Urothelium cell line (cell line): ENCODE measurements at regions not wholly inside any gene's neighbourhood (a gene's known extent, or its start where the extent isn't known, plus 50 kb on each side); places are given as distances from the start of the nearest gene placed in this dataset.
A peak's percentile ranks its signal among the peaks of the same experiment; 100 is the strongest.
"Not testable (repeated sequence)": the region's sequence is repeated elsewhere in the genome, so short reads cannot be mapped to it uniquely, and the experiment has no call there.

Source experiments
- DNase-seq: peaks from one replicate; pipeline ENCODE4 v3.0.0; 2011; ENCODE audit warnings: low spot score, mixed read lengths
- FAIRE-seq: peaks from 2 replicates; lab custom pipeline; 2011; peaks lifted over from hg19 to GRCh38; lab: Jason Lieb, UNC

- not testable (repeated sequence) for FAIRE-seq, DNase-seq
Measured at GRCh38 chr15:31723019-31723418, 307.3 kb upstream of the CHRNA7 start.

- not testable (repeated sequence) for DNase-seq, FAIRE-seq
Measured at GRCh38 chr15:31724903-31725302, 305.4 kb upstream of the CHRNA7 start.

GRCh38 chr15:31725619-31726018, 304.7 kb upstream of the CHRNA7 start:
- DNase-seq, FAIRE-seq: not testable (repeated sequence)

DNA sequence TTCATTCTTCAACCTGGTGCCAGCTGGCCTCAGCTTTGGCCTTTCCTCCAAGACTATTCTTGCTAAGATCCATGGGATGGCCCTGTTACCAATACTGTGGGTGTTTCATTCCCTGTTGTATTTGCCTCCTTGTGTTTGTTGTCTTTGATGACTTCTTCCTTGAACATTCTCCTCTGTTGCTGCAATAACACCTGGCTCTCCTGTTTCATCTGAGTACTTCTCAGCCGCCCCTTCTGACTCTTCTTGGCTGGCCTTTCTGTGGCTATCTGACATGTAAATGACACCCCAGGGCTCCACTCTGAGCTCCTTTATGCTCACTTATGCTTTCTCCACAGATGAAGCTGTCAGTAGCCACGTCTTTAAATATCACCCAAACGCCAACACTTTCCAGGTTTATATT, 302.7 kb upstream of the CHRNA7 start:
- DNase-seq (no peak), FAIRE-seq (no peak)

DNA sequence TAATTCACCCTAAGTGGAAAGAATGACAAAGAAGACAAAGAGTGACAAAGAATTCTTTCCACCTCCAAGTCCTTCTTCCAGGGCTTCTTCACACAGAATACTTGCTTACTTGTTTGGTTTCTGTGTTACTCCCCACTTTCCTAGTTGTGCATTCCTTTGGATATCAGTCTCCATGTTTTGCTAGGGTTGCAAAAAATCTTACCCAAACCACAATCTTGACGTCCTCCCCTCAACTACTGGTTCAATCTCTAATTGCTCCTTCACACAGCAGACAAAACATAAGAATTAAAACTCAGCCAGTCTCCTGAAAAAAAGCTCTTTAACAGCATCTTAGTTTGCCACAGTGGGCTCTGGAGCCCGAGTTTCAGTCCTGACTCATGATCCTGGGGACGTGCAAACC, 297.6 kb upstream of the CHRNA7 start:
- FAIRE-seq (no peak), DNase-seq (no peak)

- DNase-seq: no peak
- no peak for FAIRE-seq
Measured at GRCh38 chr15:31733424-31733823, 296.9 kb upstream of the CHRNA7 start.

- FAIRE-seq: no peak
- DNase-seq: peak; percentile 13
Measured at GRCh38 chr15:31740203-31740602, 290.1 kb upstream of the CHRNA7 start.

DNA sequence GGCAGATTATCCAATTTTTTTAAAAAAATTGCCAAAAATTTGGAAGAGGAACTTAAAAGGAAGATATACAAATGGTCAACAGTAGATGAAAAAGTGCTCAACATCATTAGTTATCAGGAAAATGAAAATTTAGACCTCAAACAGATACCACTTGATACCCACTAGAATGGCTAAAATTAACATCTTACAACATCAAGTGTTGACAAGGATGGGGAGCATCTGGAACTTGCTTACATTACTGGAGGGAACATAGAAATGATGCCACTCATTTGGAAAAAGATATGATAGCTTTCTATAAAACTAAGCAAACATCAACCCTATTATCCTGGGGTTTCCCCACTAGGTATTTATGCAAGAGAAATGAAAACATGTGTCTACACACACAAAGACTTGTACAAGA, 284.5 kb upstream of the CHRNA7 start:
- DNase-seq (no peak), FAIRE-seq (no peak)

DNA sequence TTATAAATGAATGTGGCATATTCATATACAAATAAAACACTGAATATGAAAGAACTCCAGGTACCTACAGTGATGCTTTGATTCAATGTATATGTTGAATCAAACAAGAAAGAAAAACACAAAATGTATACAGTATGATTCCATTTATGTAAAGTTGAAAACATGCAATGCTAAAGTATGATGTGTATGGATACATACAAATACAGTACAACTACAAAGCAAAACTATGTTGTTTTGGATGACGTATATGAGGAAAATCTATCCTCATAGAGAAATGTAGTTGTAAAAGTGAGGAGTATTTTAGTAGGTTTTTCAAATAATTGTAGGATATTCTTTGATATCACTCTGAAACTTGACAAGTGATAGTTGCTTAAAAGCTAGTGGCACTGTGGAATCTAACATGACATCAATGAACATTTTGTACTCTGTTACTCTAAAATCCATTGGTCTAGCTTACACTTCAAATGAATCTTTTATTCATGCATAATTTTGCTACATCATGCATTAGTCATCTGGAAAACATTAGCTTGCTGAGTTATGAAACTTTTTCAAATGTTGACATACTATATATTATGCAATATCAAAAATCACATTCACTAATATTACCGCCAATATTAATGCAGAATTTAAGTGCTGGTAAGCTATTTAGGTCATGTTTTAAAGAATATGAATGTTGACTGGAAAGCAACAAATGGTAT, 278.1 kb upstream of the CHRNA7 start:
- no peak for FAIRE-seq
- DNase-seq: no peak

- no peak for FAIRE-seq
Measured at GRCh38 chr15:31752905-31753304, 277.4 kb upstream of the CHRNA7 start.

GRCh38 chr15:31758126-31758525, 272.2 kb upstream of the CHRNA7 start:
- DNase-seq (peak; percentile 67), FAIRE-seq (no peak)

More at GRCh38 chr15:31752905-31753304, 277.4 kb upstream of the CHRNA7 start:
- DNase-seq: no peak

GRCh38 chr15:31768055-31768454, 262.3 kb upstream of the CHRNA7 start:
- FAIRE-seq: no peak
- DNase-seq: no peak

- FAIRE-seq (no peak), DNase-seq (no peak)
Measured at GRCh38 chr15:31774045-31774444, 256.3 kb upstream of the CHRNA7 start.

DNA sequence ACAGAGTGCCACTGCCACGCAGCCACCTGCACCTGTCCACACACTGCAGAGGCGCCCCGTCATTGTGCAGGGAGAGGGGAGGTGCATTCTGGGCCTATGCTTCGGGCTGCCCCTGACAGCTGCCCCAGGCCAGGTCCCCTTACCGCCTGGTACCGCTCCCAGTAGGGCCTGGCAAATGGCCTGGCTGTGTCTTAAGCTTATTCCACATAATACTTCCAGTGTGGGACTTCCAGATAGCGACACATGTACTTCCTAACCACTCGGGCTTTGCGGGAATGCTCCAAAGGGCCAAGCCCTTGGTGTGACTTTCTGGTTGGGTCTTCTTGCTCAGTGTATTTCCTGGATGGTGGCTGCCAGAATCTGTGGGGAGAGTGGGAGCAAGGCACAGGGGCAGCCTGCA, 254.3 kb upstream of the CHRNA7 start:
- FAIRE-seq (no peak), DNase-seq (no peak)

- no peak for DNase-seq
- FAIRE-seq: no peak
Measured at GRCh38 chr15:31781261-31781660, 249.1 kb upstream of the CHRNA7 start.

- FAIRE-seq (no peak), DNase-seq (no peak)
Measured at GRCh38 chr15:31782016-31782783, 248.1 kb upstream of the CHRNA7 start.

- FAIRE-seq: no peak
Measured at GRCh38 chr15:31782951-31783350, 247.4 kb upstream of the CHRNA7 start.

GRCh38 chr15:31786360-31786759, 244.0 kb upstream of the CHRNA7 start:
- DNase-seq (no peak), FAIRE-seq (no peak)

More at GRCh38 chr15:31782951-31783350, 247.4 kb upstream of the CHRNA7 start:
- DNase-seq: no peak

- no peak for FAIRE-seq
Measured at GRCh38 chr15:31788104-31788503, 242.2 kb upstream of the CHRNA7 start.

DNA sequence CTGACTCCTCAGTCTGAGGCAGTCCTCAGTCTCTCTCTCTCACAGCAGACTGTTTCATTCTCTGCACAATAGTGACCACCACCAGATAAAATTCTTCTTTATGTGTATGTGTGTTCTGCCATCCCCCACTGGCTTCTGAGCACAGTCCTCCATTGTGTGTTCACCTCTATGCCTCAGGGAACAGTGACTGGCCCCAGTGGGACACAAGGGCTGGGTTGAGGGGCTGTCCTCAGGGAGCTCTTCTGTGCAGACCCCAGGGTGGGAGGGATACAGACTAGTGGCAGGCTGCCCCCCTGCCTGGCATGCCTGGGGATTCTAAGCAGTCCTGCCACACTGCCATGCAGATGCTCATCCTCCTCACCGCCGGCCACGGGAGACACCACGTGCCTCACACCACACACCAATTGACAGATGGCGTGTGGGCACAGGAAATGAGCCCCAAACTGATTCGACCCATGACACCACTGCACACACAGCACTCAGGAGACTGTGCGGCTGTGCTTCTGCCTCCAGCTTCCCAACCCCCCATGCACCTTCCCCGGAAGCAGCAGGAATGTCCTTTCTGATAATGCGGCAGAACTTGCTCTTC, 237.6 kb upstream of the CHRNA7 start:
- no peak for FAIRE-seq
- no peak for DNase-seq

More at GRCh38 chr15:31788104-31788503, 242.2 kb upstream of the CHRNA7 start:
- DNase-seq: no peak

DNA sequence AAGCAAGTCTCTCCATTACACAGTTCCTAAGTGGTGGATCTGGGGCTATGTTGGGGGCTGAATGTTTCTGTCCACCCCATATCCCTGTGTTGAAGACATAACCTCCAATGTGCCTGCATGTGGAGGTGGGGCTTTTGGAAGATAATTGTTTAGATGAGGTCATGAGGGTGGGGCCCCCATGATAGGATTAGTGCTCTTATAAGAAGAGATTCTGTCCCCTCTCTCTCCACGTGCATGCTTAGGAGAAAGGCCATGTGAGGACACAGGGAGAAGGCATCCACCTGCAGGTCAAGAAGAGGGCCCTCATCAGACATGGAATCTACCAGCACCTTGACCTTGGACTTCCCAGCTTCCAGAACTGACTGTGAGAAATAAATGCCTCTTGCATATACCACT, 231.0 kb upstream of the CHRNA7 start:
- no peak for DNase-seq
- FAIRE-seq: no peak
